HUES48 (cell line): ENCODE measurements at regions not wholly inside any gene's neighbourhood (a gene's known extent, or its start where the extent isn't known, plus 50 kb on each side); places are given as distances from the start of the nearest gene placed in this dataset.

Source experiments
- H3K27ac ChIP-seq: one replicate; pipeline ENCODE4 v1.7.0; 2013; ENCODE audit warnings: low read depth, low read length, inconsistent platforms
- H3K27me3 ChIP-seq: 2 replicates; pipeline ENCODE4 v1.6.1; 2013; ENCODE audit warnings: mild to moderate bottlenecking, low read length; ENCODE audit not compliant: control insufficient read depth, insufficient read depth
- H3K36me3 ChIP-seq: 2 replicates; pipeline ENCODE4 v1.6.1; 2013; ENCODE audit warnings: low read length; ENCODE audit not compliant: control insufficient read depth, insufficient read depth
- H3K4me1 ChIP-seq: 2 replicates; pipeline ENCODE4 v1.6.1; 2013; ENCODE audit warnings: mild to moderate bottlenecking, low read length; ENCODE audit not compliant: control insufficient read depth, insufficient read depth
- H3K4me3 ChIP-seq: 2 replicates; pipeline ENCODE4 v1.5.1; 2013; ENCODE audit warnings: mild to moderate bottlenecking, low read depth, low read length
- H3K9ac ChIP-seq: 2 replicates; pipeline ENCODE4 v1.6.1; 2013; ENCODE audit warnings: mild to moderate bottlenecking, low read depth, low read length, moderate library complexity
- H3K9me3 ChIP-seq: 2 replicates; pipeline ENCODE4 v1.6.1; 2013; ENCODE audit warnings: low read length; ENCODE audit not compliant: control insufficient read depth, insufficient read depth

DNA sequence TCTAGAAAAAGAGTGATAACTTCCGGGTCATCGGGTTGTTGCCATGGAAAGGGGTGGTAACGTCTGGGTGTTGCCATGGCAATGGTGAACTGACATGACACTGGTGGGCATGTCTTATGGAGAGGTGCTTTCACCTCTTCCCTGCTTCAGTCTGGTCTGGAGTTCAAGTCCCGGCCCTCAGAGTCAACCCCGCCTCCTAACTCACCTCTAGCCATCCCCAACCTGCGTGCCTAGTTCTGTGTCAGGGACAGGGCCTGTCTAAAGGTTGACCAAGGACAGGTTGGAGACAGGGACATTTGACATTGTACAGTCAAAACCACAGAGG, 96.0 kb downstream of the LSM3 start:
- Histone ChIP-seq H3K4me1 (peaks cover 32% of the 10 kb centered on the region), H3K9ac (no peak overlapping the region), H3K27me3 (no peaks in the 10 kb centered on the region), H3K36me3 (no peaks in the 10 kb centered on the region), H3K9me3 (no peaks in the 10 kb centered on the region), H3K4me3 (no peak overlapping the region), H3K27ac (no peak overlapping the region)

DNA sequence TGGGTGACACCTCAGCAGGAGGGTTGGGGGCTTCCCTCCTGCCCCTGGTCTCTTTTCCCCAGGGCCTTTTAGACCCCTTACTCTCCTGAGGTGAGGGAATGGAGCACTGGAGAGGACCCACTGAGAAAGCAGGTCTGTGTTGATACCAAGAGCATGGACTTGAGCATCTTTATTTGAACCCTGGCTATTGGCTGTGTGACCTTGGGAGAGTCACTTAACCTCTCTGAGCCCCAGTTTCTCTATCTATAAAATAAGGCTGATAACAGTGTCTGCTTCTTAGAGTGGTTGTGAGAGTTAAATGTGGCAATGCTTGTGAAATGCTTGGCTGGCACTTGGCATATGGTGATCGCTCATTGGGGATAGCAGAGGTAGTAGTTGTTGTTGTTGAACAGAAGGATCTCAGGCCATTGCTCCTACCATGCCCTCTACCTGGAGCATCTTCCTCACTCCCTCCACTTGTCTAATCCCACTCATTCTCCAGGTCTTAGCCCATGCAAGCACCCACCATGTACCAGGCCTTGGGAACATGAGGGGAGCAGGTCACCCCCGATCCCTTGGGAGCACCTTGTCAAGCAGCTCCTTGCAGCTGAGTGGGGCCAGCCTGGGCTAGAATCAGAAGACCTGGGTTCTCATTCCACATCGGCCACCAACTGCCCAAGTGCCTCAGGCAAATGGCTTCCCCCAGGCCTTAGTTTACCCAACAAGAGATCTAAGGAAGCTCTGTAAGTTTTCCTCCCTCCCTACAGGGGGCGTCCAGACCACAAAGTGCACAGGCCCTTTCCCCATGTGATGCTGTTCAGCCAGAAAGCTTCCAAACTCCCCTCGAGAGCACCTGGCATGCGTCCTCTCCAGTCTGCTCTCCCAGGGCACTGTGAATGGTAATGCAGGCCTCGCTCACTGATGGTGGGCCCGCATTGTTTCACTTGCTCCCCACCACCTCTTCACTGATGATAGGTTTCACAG, 96.7 kb downstream of the LSM3 start:
- Histone ChIP-seq H3K9me3 (no peaks in the 10 kb centered on the region), H3K27me3 (no peaks in the 10 kb centered on the region), H3K36me3 (no peaks in the 10 kb centered on the region), H3K9ac (no peak overlapping the region), H3K27ac (no peak overlapping the region), H3K4me1 (peaks cover 32% of the 10 kb centered on the region), H3K4me3 (no peak overlapping the region)

DNA sequence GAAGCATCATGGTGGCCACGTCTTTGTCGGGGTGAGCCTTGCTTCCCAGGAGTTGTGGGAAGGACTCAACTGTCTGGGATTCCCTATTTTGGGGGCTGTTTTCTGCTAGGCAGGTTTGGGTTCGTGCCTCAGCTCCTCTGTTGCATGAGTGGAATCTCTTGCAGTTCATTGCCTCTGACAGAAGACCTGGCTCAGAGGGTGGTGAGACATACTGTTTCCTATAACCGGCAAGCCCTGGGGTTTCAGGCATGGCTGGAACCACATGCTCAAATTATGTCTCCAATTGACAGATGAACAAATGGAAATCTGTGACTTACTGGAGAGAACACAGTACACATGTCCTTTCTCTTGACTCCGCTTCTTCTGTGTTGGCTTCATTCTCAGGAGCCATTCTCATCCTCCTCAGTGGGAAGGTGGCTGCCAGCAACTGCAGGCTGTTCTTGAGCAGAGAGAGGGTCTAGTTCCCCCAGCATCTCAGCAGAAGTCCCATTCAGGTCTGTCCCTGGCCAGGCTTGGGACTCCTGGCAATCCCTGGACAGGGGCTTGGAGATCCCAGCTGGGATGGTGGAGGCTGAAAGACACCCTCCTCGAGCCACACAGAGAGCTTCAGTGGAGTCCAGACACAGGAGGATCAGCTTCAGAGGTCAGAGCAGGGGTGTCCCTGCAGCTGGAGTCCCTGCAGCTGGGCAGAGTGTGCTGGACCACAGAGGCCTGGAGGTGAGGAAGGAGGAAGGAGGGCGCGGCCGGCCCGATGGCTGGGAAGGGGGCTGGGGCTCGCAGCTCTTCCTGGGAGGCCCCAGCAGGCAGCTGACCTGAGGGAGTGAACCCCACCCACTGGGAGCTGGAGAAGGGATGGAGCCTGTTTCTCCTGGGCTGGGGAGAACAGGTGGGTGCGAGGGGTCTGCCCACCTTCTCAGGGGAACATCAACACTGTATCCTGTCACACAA, 97.6 kb downstream of the LSM3 start:
- Histone ChIP-seq H3K9ac (no peak overlapping the region), H3K4me1 (peaks cover 32% of the 10 kb centered on the region)

DNA sequence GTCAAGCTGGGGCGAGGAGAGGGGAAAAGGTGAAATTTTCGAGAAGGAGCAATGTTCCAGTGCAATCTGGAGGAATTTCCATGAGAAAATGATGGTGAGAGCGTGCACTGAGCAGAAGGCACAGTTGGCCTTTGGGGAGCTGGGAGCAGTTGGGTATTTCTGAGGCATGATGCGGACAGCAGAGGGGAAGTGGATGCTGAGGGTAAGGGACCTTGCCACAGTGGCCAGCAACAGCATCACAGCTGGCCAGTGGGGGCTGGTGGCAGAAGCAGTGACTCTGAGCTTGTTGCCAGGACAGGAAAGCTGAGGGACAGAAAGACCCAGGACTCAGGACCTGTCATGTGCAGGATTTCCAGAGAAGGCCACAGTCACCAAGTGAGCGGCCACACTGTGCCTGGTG, 98.9 kb downstream of the LSM3 start:
- Histone ChIP-seq H3K4me3 (no peak overlapping the region), H3K27me3 (no peaks in the 10 kb centered on the region), H3K4me1 (peaks cover 31% of the 10 kb centered on the region), H3K9me3 (no peaks in the 10 kb centered on the region), H3K27ac (no peak overlapping the region), H3K9ac (no peak overlapping the region), H3K36me3 (no peaks in the 10 kb centered on the region)

More for the DNA sequence above, 97.6 kb downstream of the LSM3 start:
- Histone ChIP-seq H3K4me3 (no peak overlapping the region), H3K36me3 (no peaks in the 10 kb centered on the region), H3K27me3 (no peaks in the 10 kb centered on the region), H3K27ac (no peak overlapping the region), H3K9me3 (no peaks in the 10 kb centered on the region)

DNA sequence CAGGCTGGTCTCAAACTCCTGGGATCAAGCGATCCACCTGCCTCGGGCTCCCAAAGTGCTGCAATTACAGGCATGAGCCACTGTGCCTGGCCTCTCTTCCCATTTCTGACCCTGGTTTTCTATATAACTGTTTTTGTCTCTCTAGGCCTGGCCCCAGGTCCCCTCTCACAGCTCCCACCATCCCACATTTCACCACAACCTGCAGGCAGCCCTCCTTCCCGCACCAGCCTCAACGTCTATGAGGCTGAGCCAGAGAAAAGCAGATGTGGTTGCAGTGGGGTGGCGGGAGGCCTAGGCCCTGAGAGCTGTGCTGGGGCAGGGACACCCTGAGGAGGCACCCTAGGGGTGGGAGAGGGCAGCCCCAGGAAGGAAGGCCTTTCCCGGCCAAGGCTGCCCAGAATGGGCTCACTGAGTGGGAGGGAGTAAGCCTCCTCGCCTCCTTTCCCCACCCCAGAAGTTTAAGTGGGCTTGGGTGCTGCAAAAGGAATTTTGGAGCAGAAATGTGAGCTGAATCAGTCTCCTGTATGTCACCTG, 99.7 kb downstream of the LSM3 start:
- no peak overlapping the region for H3K4me3 ChIP-seq
- peaks cover 26% of the 10 kb centered on the region for H3K4me1 ChIP-seq
- H3K36me3 ChIP-seq: no peaks in the 10 kb centered on the region
- H3K27ac ChIP-seq: no peak overlapping the region
- H3K9me3 ChIP-seq: no peaks in the 10 kb centered on the region
- H3K27me3 ChIP-seq: no peaks in the 10 kb centered on the region
- no peak overlapping the region for H3K9ac ChIP-seq

DNA sequence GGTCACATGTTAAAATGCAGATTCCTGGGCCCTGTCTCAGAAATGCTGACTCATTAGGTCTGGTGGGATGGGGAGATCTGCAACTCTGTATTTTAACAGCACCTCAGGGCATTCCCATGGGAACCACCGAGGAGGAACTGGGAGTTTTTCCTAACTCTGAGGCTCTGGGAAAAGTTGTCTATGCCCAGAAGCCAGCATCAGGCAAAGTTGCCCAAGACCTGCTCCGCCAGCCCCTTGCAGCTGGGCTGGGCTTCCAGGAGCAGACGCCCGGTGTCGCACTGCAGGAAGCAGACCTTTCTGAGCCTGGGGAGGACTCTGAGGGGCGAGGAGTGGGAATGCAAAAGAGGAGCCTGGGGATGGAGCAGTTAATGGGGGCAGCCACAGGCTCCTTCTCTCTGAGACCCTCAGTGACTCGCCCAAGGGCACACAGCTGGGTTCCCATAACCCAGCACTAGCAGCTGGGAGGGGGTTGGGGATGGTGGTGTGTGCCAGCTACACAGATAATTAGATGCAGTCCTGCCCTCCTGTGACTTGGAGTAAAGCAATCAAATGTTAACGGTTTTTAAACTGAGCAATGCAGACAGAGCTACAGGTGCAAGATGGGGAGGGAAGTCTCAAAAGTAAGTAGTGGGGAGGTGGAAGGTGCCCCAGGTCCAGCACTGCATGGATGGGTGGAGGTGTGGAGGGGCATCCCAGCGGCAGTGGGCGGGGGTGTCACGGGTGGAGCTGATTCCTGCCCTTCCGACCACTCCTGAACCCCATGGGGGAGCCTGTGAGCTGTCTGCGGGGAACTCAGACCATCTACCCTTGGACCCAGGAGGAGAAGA, 100.4 kb downstream of the LSM3 start:
- peaks cover 19% of the 10 kb centered on the region for H3K4me1 ChIP-seq
- H3K27me3 ChIP-seq: no peaks in the 10 kb centered on the region
- H3K9ac ChIP-seq: no peak overlapping the region
- no peaks in the 10 kb centered on the region for H3K9me3 ChIP-seq
- no peak overlapping the region for H3K4me3 ChIP-seq
- H3K36me3 ChIP-seq: no peaks in the 10 kb centered on the region
- no peak overlapping the region for H3K27ac ChIP-seq

DNA sequence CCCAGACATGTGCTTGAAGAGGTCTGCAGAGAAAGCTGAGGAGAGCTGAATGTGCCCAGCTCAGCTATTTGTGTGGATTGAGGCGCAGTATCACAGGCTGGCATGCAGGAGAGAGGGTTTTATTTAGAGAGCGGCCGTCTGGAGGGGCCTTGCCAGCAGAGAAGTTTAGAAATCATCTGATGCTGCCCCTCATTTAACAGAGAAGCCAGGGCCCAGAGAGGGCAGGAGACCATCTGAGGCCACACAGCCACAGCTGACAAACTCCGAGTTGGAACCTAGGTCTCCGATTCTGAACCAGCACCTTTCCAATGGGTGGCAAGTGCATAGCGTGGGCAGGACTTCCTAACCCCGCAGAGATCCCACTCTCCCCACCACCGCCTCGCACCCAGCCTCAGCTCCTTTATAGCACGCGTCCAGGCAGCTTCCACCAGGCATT, 101.0 kb downstream of the LSM3 start:
- Histone ChIP-seq H3K4me1 (peaks cover 13% of the 10 kb centered on the region; the same call in 1 of the 2 replicates), H3K27me3 (no peaks in the 10 kb centered on the region), H3K9me3 (no peaks in the 10 kb centered on the region), H3K9ac (no peak overlapping the region), H3K36me3 (no peaks in the 10 kb centered on the region), H3K27ac (no peak overlapping the region), H3K4me3 (no peak overlapping the region)

DNA sequence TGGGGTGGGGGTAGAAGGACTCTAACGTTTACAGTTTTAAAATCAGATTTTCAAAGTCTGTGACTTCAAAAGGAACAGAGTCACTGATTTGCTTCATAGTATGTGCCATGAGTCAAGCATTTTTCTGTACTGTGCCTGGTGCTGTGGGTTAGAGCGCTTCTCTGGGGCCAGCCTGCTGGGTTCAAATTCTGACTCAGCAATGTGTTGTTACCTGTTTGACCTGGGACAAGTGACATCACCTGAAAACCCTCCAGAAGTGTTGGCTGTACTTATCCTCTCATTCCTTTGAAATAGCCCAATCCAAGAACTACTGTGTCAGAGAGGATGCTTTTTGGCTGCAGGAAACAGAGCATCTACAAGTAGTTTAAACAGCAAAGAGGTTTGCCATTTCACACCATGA, 101.7 kb downstream of the LSM3 start:
- H3K4me1 ChIP-seq: peaks cover 19% of the 10 kb centered on the region
- no peak overlapping the region for H3K27ac ChIP-seq
- no peak overlapping the region for H3K9ac ChIP-seq
- no peaks in the 10 kb centered on the region for H3K9me3 ChIP-seq
- no peaks in the 10 kb centered on the region for H3K36me3 ChIP-seq
- H3K27me3 ChIP-seq: no peaks in the 10 kb centered on the region
- H3K4me3 ChIP-seq: no peak overlapping the region

DNA sequence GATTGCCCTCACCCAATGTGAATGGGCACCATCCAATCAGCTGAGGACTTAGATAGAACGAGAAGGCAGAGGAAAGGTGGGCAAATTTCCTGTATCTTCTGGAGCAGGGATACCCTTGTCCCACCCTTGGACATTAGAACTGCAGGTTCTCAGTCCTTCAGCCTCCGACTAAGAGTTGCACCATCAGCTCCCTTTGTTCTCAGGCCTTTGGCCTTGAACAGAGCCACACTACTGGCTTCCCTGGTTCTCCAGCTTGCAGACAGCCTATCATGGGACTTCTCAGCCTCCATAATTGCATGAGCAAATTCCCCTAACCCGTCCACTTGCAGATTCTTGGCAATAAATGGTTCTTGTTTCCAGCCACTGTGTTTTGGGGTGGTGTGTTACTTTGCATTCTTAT, 102.4 kb downstream of the LSM3 start:
- Histone ChIP-seq H3K27ac (no peak overlapping the region), H3K9ac (no peak overlapping the region)

DNA sequence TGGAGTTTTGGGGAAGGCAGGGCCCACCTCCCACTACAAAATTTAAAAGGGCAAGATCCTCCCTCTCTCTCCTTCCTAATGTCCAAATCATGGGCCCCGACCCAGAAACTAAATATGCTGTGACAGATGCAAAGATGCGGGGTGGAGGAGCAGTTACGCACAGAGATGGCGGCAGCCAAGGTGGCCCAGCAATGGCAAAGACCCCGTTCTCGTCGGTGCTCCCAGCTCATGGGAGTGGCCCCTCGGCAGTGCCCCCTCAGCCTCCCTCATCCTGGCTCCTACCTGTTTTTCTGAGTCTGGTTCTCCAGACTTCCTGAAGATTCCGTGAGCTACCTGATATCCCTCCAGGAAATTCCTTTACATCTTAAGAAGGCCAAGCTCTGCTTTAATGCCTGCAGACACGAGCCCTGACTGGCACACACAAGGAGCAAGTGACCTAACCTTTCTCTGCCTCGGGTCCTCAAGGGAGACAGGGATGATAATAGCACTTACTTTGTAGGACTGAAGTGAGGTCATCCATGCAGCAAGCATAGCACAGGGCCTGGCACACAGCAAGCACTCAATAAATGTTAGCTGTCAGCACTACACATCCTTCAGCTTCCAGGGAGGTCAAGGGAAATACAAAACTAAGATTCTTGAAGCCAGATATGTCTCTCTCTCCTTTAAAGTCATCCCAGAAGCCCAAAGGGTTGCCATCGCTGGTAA, 103.5 kb downstream of the LSM3 start:
- Histone ChIP-seq H3K4me3 (no peak overlapping the region), H3K4me1 (peaks cover 28% of the 10 kb centered on the region), H3K27me3 (no peaks in the 10 kb centered on the region), H3K9ac (no peak overlapping the region), H3K36me3 (no peaks in the 10 kb centered on the region), H3K27ac (no peak overlapping the region), H3K9me3 (no peaks in the 10 kb centered on the region)

More for the DNA sequence above, 102.4 kb downstream of the LSM3 start:
- Histone ChIP-seq H3K27me3 (no peaks in the 10 kb centered on the region), H3K36me3 (no peaks in the 10 kb centered on the region), H3K9me3 (no peaks in the 10 kb centered on the region), H3K4me1 (peaks cover 26% of the 10 kb centered on the region), H3K4me3 (no peak overlapping the region)
